HCT116 (cell line): ENCODE measurements at regions not wholly inside any gene's neighbourhood (a gene's known extent, or its start where the extent isn't known, plus 50 kb on each side); places are given as distances from the start of the nearest gene placed in this dataset.

Source experiments
- ATAC-seq: fragments of 200-7000 bp; cut with Tn5 transposase; 2 replicates; pipeline ENCODE4 v1.9.1; 2020; ENCODE audit warnings: mild to moderate bottlenecking, moderate library complexity
- BruUV-seq: library from RNA; stranded (reverse); fragments of 400-500 nt; replicated peaks from 2 replicates; lab custom pipeline; 2021; lab: Mats Ljungman, UMichigan
- CTCF ChIA-PET: fragments of 300-600 bp; sonication (Branson Sonifier 250); formaldehyde crosslinking; loops from one replicate; lab custom pipeline; 2021; ENCODE audit warnings: antibody characterized with exemption; lab: Charles Lee
- POLR2A ChIA-PET: fragments of 300-600, 350-600 bp; sonication (Branson Sonifier 250); formaldehyde crosslinking; loops from one replicate; lab custom pipeline; 2021; ENCODE audit warnings: antibody characterized with exemption; lab: Charles Lee
- RAD21 ChIA-PET, 2 experiments: fragments of 300-600 bp; sonication (Branson Sonifier 250); formaldehyde crosslinking; loops; one replicate each; lab custom pipeline; 2023; ENCODE audit warnings: low total read pairs in 2 of 2; ENCODE audit not compliant: uncharacterized antibody in 2 of 2, unreplicated experiment in 2 of 2, low non-redundant PET in 1 of 2; lab: Charles Lee
- DNase-seq: peaks from one replicate; pipeline ENCODE4 v3.0.0-alpha.2; 2010; ENCODE audit warnings: low read depth, low spot score
- H2AFZ ChIP-seq: fragments of 200-600 bp; shearing (Covaris generic), sonication (generic); 2 replicates; pipeline ENCODE4 v1.6.1; 2017; ENCODE audit warnings: low read depth, mixed run types, mixed read lengths, antibody characterized with exemption, low read length; ENCODE audit not compliant: poor library complexity, severe bottlenecking
- H3K27ac ChIP-seq: 2 replicates; pipeline ENCODE4 v1.5.1; 2012; ENCODE audit warnings: low read depth, low read length
- H3K27me3 ChIP-seq: fragments of 200-600 bp; sonication (generic); 2 replicates; pipeline ENCODE4 v1.6.1; 2016; ENCODE audit warnings: mixed run types, low read length, mixed read lengths; ENCODE audit not compliant: insufficient read depth
- H3K36me3 ChIP-seq, 2 experiments: fragments of 200-500 bp in 1 of 2; fragments of 200-600 bp in 1 of 2; sonication (Bioruptor generic) in 1 of 2; sonication (generic) in 1 of 2; 2 replicates each; pipeline versions ENCODE4 v1.5.1 to v1.6.1; 2014 to 2016; ENCODE audit warnings: low read length in 2 of 2, inconsistent platforms in 1 of 2, mixed read lengths in 1 of 2, mixed run types in 1 of 2; ENCODE audit not compliant: insufficient read depth in 2 of 2, control insufficient read depth in 1 of 2
- H3K4me1 ChIP-seq, 2 experiments: fragments of 200-600 bp in 1 of 2; sonication (generic) in 1 of 2; 2 replicates each; pipeline versions ENCODE4 v1.5.1 to v1.6.1; 2012 to 2017; ENCODE audit warnings: low read length in 2 of 2, inconsistent platforms in 1 of 2, mild to moderate bottlenecking in 1 of 2, mixed read lengths in 1 of 2, mixed run types in 1 of 2, moderate library complexity in 1 of 2; ENCODE audit not compliant: insufficient read depth in 2 of 2, control insufficient read depth in 1 of 2
- H3K4me2 ChIP-seq: fragments of 200-600 bp; sonication (generic); 2 replicates; pipeline ENCODE4 v1.6.1; 2017; ENCODE audit warnings: mixed run types, low read length, mixed read lengths
- H3K4me3 ChIP-seq, 2 experiments: fragments of 200-600 bp in 1 of 2; sonication (generic) in 1 of 2; replicated peaks in 1 of 2; 2 replicates each; pipeline ENCODE4 v1.5.1; 2011 to 2016; ENCODE audit warnings: low read length in 2 of 2, control low read depth in 1 of 2, low read depth in 1 of 2, mild to moderate bottlenecking in 1 of 2, mixed read lengths in 1 of 2, mixed run types in 1 of 2
- H3K79me2 ChIP-seq: fragments of 200-600 bp; sonication (generic); 2 replicates; pipeline ENCODE4 v1.6.1; 2017; ENCODE audit warnings: mild to moderate bottlenecking, mixed run types, low read length, moderate library complexity, mixed read lengths; ENCODE audit not compliant: insufficient read depth
- H3K9ac ChIP-seq: fragments of 200-600 bp; sonication (generic); 2 replicates; pipeline ENCODE4 v1.6.1; 2016; ENCODE audit warnings: low read length, mixed read lengths
- H3K9me2 ChIP-seq: fragments of 200-600 bp; sonication (generic), shearing (Covaris generic); 2 replicates; pipeline ENCODE4 v1.6.1; 2017; ENCODE audit warnings: mixed run types, mild to moderate bottlenecking, moderate library complexity; ENCODE audit not compliant: insufficient read depth
- H3K9me3 ChIP-seq, 2 experiments: fragments of 200-500 bp in 1 of 2; fragments of 200-600 bp in 1 of 2; sonication (Bioruptor generic) in 1 of 2; sonication (generic) in 1 of 2; 2 replicates each; pipeline ENCODE4 v1.6.1; 2014 to 2017; ENCODE audit warnings: low read length in 2 of 2, mixed read lengths in 2 of 2, inconsistent platforms in 1 of 2, low read depth in 1 of 2, mild to moderate bottlenecking in 1 of 2, mixed run types in 1 of 2, moderate library complexity in 1 of 2; ENCODE audit not compliant: control insufficient read depth in 1 of 2, insufficient read depth in 1 of 2
- H4K20me1 ChIP-seq: fragments of 200-600 bp; sonication (generic), shearing (Covaris generic); 2 replicates; pipeline ENCODE4 v1.6.1; 2017; ENCODE audit warnings: mixed run types, mild to moderate bottlenecking, moderate library complexity; ENCODE audit not compliant: insufficient read depth
- CBX3 ChIP-seq: IDR thresholded peaks from 2 replicates; pipeline ENCODE4 v1.6.1; 2012; ENCODE audit warnings: low read depth
- EGR1 ChIP-seq: IDR thresholded peaks from 2 replicates; pipeline ENCODE4 v1.6.1; 2012; ENCODE audit warnings: low read depth
- FOSL1 ChIP-seq: IDR thresholded peaks from 2 replicates; pipeline ENCODE4 v1.6.1; 2012; ENCODE audit warnings: low read depth
- POLR2A ChIP-seq: IDR thresholded peaks from 2 replicates; pipeline ENCODE4 v1.7.0; 2011; ENCODE audit warnings: borderline replicate concordance; ENCODE audit not compliant: insufficient read depth, insufficient read length; ENCODE audit errors: extremely low read depth
- POLR2AphosphoS5 ChIP-seq: IDR thresholded peaks from 2 replicates; pipeline ENCODE4 v1.6.1; 2011; ENCODE audit warnings: mild to moderate bottlenecking, low read depth, low read length, moderate library complexity
- RAD21 ChIP-seq: IDR thresholded peaks from 2 replicates; pipeline ENCODE4 v1.6.1; 2012; ENCODE audit warnings: low read depth, mild to moderate bottlenecking
- SRF ChIP-seq: IDR thresholded peaks from 2 replicates; pipeline ENCODE4 v1.6.1; 2012; ENCODE audit warnings: low read depth
- TCF7L2 ChIP-seq: IDR thresholded peaks from 2 replicates; pipeline ENCODE4 v1.7.0; 2011; ENCODE audit warnings: borderline replicate concordance, inconsistent platforms; ENCODE audit not compliant: insufficient read depth, insufficient read length; ENCODE audit errors: extremely low read depth
- YY1 ChIP-seq: IDR thresholded peaks from 2 replicates; pipeline ENCODE4 v1.6.1; 2011; ENCODE audit warnings: low read length, low read depth, moderate library complexity, mild to moderate bottlenecking; ENCODE audit not compliant: insufficient replicate concordance; ENCODE audit errors: extremely low read depth
- ZFX ChIP-seq: fragments of 450-650 bp; IDR thresholded peaks from 2 replicates; pipeline ENCODE4 v1.6.1; 2017
- intact Hi-C: fragments of 100-400 bp; cut with micrococcal nuclease; formaldehyde crosslinking; loops from 2 replicates; pipeline ENCODE4 v1.10.0; 2022
- TF ChIP-seq, protein P1 (sequence below): IDR thresholded peaks from 2 replicates; pipeline ENCODE4 v1.6.1; 2012; ENCODE audit warnings: low read depth
- TF ChIP-seq, protein P2 (sequence below): IDR thresholded peaks from 2 replicates; pipeline ENCODE4 v1.6.1; 2012

DNA sequence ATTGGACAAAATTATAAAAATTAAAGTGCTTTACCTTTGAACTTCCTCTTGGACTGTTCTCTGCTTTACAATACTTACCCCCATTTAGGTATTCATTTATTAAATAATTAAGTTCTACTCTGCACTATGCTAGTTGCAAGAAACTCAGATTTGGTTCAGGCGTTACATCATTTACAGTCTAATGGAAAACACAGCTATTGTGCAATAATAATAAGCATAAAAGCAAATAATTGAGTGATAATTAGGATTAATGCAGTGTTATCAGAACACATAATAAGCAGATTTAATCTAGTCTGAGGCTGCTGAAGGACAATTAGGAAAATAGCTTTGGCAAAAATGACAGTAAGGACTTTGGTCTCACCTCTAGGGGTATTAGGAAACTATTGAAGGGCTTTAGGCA is 493.2 kb upstream of the ADARB2 start:
- CTCF ChIA-PET, result no interaction called here
- DNase-seq, result no peak
- Histone ChIP-seq H3K9me2 (no peaks in the 10 kb centered on the region), H3K27ac (no peak overlapping the region), H2AFZ (no peak overlapping the region), H4K20me1 (no peaks in the 10 kb centered on the region), H3K4me2 (no peak overlapping the region)
- BruUV-seq, result no TSS peak
- TF ChIP-seq POLR2A, result no peak
- TF ChIP-seq FOSL1, result no peak
- TF ChIP-seq, protein P1, sequence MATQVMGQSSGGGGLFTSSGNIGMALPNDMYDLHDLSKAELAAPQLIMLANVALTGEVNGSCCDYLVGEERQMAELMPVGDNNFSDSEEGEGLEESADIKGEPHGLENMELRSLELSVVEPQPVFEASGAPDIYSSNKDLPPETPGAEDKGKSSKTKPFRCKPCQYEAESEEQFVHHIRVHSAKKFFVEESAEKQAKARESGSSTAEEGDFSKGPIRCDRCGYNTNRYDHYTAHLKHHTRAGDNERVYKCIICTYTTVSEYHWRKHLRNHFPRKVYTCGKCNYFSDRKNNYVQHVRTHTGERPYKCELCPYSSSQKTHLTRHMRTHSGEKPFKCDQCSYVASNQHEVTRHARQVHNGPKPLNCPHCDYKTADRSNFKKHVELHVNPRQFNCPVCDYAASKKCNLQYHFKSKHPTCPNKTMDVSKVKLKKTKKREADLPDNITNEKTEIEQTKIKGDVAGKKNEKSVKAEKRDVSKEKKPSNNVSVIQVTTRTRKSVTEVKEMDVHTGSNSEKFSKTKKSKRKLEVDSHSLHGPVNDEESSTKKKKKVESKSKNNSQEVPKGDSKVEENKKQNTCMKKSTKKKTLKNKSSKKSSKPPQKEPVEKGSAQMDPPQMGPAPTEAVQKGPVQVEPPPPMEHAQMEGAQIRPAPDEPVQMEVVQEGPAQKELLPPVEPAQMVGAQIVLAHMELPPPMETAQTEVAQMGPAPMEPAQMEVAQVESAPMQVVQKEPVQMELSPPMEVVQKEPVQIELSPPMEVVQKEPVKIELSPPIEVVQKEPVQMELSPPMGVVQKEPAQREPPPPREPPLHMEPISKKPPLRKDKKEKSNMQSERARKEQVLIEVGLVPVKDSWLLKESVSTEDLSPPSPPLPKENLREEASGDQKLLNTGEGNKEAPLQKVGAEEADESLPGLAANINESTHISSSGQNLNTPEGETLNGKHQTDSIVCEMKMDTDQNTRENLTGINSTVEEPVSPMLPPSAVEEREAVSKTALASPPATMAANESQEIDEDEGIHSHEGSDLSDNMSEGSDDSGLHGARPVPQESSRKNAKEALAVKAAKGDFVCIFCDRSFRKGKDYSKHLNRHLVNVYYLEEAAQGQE, result no peak
- TF ChIP-seq YY1, result no peak
- no peak for TF ChIP-seq EGR1
- no peak for TF ChIP-seq RAD21
- no peak for TF ChIP-seq SRF
- no peak for TF ChIP-seq CBX3
- no peak for TF ChIP-seq TCF7L2
- no peak for TF ChIP-seq ZFX
- TF ChIP-seq, protein P2, sequence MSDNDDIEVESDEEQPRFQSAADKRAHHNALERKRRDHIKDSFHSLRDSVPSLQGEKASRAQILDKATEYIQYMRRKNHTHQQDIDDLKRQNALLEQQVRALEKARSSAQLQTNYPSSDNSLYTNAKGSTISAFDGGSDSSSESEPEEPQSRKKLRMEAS, result no peak
- no peak for TF ChIP-seq POLR2AphosphoS5
- TF ChIP-seq, all 23 proteins: peak for 0
- H3K27me3 ChIP-seq, result no peaks in the 10 kb centered on the region
- H3K79me2 ChIP-seq, result no peaks in the 10 kb centered on the region
- no peak for ATAC-seq
- no peaks in the 10 kb centered on the region for H3K4me1 ChIP-seq
- RAD21 ChIA-PET, result no interaction called here
- H3K9me3 ChIP-seq, result peaks cover 5% of the 10 kb centered on the region in 2 experiments; a peak in 2 of 4 replicates
- POLR2A ChIA-PET, result no interaction called here
- H3K9ac ChIP-seq, result no peak overlapping the region
- no peak overlapping the region for H3K4me3 ChIP-seq
- H3K36me3 ChIP-seq, result no peaks in the 10 kb centered on the region
- intact Hi-C loops, result no loop called here
